ENCODE measurements at regions not wholly inside any gene's neighbourhood (a gene's known extent, or its start where the extent isn't known, plus 50 kb on each side); places are given as distances from the start of the nearest gene placed in this dataset.
A peak's percentile ranks its signal among the peaks of the same experiment; 100 is the strongest.

- no peak for TF ChIP-seq ZFP3 (CRISPR knock-in tag; IDR thresholded peaks at IDR 0.05)
- no peak for TF ChIP-seq CREB5 (CRISPR knock-in tag; IDR thresholded peaks at IDR 0.05; ENCODE audit: low read depth)
- TF ChIP-seq PPARA (CRISPR knock-in tag; IDR thresholded peaks at IDR 0.05; ENCODE audit: borderline replicate concordance) = no peak
- ATAC-seq = no peak
These were observed 185.9 kb downstream of the SYK start for GRCh38 chr9:90987566-90987965.

GRCh38 chr9:90988318-90988717 is 186.7 kb downstream of the SYK start:
- ATAC-seq = no peak
- TF ChIP-seq CREB5 (CRISPR knock-in tag; IDR thresholded peaks at IDR 0.05; ENCODE audit: low read depth) = no peak
- no peak for TF ChIP-seq ZFP3 (CRISPR knock-in tag; IDR thresholded peaks at IDR 0.05)
- TF ChIP-seq ZC3H10 (CRISPR knock-in tag; IDR thresholded peaks at IDR 0.05) = no peak
- TF ChIP-seq OSR1 (CRISPR knock-in tag; IDR thresholded peaks at IDR 0.05) = no peak
- TF ChIP-seq RARB (CRISPR knock-in tag; IDR thresholded peaks at IDR 0.05) = no peak
- no peak for TF ChIP-seq ZNF565 (CRISPR knock-in tag; conservative IDR thresholded peaks at IDR 0.05; ENCODE audit: low read depth)
- TF ChIP-seq BACH2 (CRISPR knock-in tag; IDR thresholded peaks at IDR 0.05; ENCODE audit: borderline replicate concordance) = no peak
- no peak for TF ChIP-seq ISL1 (CRISPR knock-in tag; IDR thresholded peaks at IDR 0.05)
- no peak for TF ChIP-seq SNAI2 (CRISPR knock-in tag; IDR thresholded peaks at IDR 0.05)
- no peak for TF ChIP-seq PATZ1 (CRISPR knock-in tag; IDR thresholded peaks at IDR 0.05; ENCODE audit: borderline replicate concordance)
- TF ChIP-seq POU6F1 (CRISPR knock-in tag; IDR thresholded peaks at IDR 0.05; ENCODE audit: borderline replicate concordance, low read depth) = no peak
- TF ChIP-seq ZNF70 (CRISPR knock-in tag; IDR thresholded peaks at IDR 0.05) = no peak
- no peak for TF ChIP-seq ZFP30 (CRISPR knock-in tag; IDR thresholded peaks at IDR 0.05)
- TF ChIP-seq TSHZ2 (CRISPR knock-in tag; IDR thresholded peaks at IDR 0.05) = no peak
- TF ChIP-seq TOX (CRISPR knock-in tag; IDR thresholded peaks at IDR 0.05; ENCODE audit: borderline replicate concordance) = no peak
- TF ChIP-seq ZNF8 (CRISPR knock-in tag; IDR thresholded peaks at IDR 0.05) = no peak
- no peak for TF ChIP-seq TCF4 (CRISPR knock-in tag; IDR thresholded peaks at IDR 0.05; ENCODE audit: borderline replicate concordance)
- TF ChIP-seq CSRNP3 (CRISPR knock-in tag; IDR thresholded peaks at IDR 0.05) = no peak

- no peak for ATAC-seq
- no peak for TF ChIP-seq ZNF70 (CRISPR knock-in tag; IDR thresholded peaks at IDR 0.05)
- TF ChIP-seq ISL1 (CRISPR knock-in tag; IDR thresholded peaks at IDR 0.05) = peak; percentile 37; the same call in 1 of the 2 replicates
These were observed 190.3 kb downstream of the SYK start for GRCh38 chr9:90991953-90992352.
